CD4-positive, alpha-beta T cell treated with Interleukin-21 for 1 hour (primary cell): ENCODE measurements at regions not wholly inside any gene's neighbourhood (a gene's known extent, or its start where the extent isn't known, plus 50 kb on each side); places are given as distances from the start of the nearest gene placed in this dataset.

Source experiments
- DNase-seq: peaks from one replicate; pipeline ENCODE4 v3.0.0-alpha.2; 2020

DNA sequence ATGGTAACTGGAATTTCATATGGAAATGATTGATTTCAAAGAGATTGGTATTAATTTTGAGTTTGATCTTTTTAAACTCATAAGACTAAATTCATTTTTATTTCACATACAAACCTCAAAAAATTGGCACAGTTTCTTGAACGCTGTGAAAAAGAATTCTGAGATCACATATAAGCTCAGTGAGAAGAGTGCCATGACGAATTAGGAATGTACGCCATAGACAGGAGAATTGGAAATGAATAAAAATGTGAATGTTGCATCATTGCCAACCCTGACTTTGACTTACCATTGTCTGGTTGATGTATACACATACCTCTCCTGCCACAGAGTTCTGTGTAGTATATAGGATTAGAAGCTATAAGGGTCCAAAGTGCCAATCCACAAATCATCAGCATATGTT, 290.4 kb upstream of the ZC3H15 start:
- no peak for DNase-seq

DNA sequence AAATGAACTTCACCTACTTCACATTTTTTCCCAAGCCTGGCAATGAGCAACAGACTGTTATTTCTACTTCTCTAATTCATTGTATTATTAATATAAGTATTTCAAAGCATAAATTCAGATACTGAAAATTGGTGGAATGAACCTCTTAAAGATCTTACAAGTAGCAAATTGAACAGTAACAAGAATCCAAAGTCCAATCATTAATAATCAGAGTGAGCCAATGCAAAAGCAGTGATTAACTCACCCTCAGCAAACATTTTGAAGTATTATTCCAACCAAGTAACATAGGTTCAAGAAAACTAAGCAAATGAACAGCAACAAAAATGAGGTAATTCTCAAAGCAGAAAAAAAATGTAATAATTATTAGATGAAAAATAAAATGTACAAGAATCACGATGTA, 288.1 kb upstream of the ZC3H15 start:
- no peak for DNase-seq

DNA sequence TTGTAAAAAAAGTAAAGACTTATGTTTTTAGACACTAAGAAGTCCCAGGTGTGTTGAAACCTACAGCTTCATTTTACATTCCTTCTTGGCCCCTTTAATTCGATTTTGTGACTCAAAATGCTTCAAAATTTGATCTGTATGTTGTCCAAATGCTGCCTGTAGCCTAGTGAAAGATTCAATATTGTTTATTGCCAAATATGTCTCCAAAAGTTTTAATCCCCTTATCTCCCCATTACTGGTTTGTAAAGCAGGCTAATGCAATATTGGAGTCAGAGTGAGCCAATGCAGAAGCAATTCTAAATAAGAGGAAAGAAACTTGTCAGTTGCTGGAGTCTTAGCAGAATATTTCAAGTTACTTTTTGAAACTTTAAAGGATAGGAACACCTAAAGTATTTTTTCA, 287.0 kb upstream of the ZC3H15 start:
- DNase-seq, result no peak

DNA sequence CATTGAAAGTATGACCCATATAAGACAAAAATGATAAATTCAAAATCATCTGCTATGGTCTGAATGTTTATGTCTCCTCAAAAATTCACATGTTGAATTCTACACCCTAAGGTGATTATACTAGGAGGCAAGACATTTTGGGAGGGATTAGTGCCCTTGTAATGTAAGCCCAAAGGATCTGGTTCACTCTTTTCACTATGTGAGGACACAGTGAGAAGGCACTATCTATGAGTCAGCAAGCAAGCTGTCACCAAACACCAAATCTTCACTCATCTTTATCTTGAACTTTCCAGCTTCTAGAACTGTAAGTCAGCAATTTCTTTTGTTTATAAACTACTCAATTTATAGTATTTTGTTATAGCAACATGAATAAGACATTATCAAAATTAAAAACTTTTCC, 284.7 kb upstream of the ZC3H15 start:
- DNase-seq, result no peak

DNA sequence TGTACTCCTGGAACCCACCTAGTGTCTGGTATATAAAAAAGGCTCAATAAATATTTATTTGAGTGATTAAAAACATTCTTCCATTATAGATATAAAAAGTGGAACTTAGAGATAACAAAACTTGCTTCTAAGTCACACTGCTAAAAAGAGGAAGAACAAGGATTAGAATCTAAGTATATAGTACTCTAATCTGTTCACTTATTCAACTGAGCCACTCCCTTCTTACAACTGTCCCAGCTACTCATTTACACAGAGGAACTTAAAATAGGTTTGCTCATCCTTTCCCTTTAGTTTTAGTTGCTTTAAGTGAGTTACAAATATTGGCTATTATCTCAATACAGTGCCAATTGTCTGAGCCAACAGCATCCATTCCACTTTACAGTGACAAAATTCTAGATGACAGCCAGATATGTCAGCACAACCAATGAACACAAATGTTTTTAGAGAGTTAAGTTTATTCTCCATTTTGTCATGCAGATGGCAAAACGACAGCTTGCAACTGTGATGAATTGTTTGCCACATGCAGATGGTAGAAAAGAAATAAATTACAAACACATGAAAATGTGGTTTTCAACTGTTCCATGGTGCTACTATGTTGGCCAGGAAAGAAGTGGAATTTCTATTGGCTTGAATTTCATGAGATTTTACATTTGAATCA, 280.7 kb upstream of the ZC3H15 start:
- no peak for DNase-seq

DNA sequence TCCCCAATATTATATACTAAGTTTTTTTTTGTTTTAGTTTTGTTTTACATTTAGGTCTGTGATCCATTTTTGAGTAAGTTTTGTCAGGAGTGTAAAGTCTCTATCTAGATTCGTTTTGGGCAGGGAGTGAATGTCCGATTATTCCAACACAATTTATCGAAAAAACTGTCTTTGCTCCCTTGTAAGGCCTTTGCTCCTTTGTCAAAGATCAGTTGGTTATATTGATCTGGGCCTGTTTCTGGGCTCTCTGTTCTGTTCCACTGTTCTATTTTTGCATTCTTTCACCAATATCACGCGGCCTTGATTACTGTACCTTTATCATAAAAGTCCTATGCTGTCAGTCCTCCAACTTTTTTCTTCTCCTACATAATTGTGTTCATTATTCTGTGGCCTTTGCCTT, 276.5 kb upstream of the ZC3H15 start:
- DNase-seq, result no peak

DNA sequence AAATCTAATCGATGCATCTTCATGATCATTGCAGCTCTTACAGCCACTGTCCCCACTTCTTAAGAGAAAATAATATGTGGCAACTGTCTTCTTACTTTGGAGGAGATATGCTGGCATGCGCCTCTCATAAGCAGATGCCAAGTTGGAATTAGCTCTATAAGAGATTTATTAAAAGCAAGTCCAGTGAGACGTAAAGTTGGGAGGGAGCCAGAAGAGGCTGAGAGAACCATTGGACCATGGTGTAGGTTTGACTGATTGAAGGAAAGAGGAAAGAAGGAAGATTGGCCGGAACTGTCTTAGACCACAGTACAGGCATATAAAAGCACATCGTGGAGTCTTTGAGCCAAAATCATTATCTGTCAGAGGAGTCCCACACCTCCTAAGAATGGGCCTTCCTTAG, 265.7 kb upstream of the ZC3H15 start:
- DNase-seq, result no peak

DNA sequence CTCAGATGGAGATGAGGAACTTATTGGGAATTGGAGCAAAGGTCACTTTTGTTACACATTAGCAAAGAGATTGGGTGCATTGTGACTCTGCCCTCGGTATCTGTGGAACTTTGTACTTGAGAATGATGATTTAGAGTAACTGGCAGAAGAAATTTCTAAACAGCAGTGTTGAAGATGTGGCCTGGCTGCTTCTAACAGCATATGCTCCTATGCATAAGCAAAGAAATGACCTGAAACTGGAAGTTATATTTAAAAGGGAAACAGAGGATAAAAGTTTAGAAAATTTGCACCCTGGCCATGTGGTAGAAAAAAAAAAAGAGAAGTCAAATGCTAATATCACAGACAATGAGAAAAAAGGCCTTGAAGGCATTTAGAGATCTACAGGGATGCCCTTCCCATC, 256.8 kb upstream of the ZC3H15 start:
- DNase-seq, result no peak

DNA sequence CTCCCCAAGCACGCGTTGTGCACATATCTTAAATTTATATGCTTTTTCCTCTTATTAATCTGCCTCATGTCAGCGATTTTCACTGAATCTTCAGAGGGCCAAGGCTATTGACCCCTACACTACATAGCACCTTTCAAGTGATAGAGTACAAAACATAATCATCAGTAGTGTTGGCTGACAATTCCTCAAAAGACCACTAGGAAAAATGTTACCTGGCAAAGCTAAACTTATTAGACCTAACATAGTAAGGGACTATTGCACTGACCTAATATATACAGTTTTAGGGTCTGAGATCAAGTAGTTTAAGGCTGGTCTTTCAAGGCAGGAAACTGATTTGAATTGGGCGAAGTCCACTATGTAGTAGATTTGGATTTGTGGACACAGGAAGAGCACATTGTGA, 244.2 kb upstream of the ZC3H15 start:
- DNase-seq, result no peak

DNA sequence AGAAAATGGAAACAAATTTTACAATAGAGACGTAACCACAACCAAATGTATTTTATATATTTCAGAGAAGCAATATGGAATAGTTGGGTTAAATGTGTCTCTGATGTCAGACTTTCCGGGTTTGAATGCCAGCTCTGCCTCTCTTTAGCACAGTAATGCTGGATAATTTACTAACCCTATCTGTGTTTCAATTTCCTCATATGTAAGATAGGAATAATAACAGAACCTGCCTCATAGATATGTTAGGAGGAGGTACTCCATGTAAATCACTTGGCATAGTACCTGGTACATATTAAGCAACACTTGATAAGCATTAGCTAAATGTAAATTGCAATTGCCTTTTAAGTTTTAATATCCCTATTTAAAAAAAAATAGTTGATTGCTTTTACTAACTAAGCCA, 231.3 kb upstream of the ZC3H15 start:
- no peak for DNase-seq

DNA sequence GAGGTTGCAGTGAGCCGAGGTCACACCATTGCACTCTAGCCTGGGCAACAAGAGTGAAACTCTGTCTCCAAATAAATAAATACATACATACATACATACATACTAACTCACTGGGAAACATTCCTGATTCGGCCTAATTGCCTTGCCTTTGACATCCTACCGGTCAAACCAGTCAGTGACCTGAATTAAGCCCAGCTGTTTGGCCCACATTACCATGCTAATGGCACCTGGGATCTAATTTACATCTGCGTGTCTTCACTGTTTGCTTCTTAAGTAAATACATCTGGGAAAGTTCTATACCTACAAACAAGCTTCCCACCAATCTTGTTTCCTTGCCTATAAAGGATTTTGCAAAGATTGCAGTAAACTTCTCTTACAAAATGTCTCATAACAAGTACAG, 230.2 kb upstream of the ZC3H15 start:
- DNase-seq, result no peak

DNA sequence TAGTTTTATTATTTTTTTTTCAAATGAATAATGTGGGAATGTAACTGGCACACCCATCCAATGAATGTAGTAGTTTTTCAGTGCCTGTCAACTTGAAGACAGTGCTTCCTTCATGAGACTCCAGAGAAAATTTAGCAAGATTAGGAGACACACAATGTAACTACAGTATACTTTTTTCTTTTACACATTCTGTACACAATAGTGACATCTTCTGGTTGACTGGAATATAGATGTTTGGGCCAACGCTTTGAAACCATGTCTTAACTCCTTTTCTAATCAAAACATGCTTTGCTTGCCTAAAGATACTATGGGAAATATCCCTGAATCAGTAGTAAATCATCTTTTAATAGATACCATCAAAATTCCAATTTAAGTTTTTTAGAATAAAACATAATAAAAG, 229.5 kb upstream of the ZC3H15 start:
- DNase-seq, result no peak

DNA sequence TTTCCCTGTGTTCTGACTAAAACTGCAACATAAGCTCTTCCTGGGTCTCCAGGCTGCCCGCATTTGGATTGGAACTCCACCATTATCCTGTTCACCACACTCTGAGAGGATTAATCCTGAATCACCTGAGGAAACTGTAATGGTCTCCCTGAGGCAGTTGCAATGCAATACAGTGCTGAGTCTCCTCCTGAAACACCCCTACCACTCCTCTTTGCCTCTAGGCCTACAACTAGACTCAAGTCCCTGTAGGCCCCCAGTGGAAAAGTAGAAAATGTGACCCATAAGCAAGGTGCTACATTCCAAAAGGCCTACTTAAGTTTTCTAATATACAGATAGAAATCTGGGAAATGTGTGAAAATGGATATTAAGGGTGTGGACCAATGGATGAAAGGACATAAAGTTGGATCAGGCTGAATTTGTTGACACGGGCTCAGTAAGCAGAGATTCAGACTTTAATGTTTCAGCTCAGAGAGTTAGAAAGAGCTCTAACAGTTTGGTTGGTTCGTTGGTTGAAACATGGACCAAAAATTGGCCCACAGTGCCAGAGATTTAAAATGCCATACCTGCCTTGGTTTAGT, 222.3 kb upstream of the ZC3H15 start:
- DNase-seq, result no peak

DNA sequence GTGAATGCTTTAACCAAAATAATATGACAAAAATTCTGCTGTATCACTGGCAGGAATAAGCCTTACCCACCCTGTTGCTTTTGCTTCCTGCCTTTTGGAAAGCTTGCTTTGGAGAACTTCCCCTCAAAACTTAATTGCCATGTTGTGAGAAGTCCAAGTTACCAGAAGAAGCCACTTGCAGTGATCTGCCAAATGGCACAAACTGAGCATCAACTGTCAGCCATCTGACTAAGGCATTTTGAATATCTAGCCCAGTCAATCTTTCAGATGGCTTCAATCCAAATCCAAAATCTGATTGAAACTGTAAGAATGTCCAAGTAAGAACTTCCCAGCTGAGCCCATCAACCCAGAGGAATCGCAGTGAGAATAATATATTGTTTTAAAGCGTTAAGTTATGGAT, 216.5 kb upstream of the ZC3H15 start:
- DNase-seq, result no peak

DNA sequence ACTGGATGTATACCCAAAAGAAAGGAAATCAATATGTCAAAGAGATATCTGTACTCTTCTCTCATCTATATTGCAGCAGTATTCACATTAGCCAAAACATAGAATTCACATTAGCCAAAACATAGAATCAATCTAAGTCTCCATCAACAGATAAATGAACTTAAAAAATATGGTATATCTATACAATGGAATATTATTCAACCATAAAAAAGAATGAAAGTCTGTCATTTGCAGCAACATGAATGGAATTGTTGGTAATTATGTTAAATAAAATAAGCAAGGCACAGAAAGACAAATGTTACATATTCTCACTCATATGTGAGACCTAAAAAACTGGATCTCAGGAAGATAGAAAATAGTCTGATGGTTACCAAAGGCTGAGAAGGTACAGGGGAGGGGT, 212.1 kb upstream of the ZC3H15 start:
- DNase-seq, result no peak

DNA sequence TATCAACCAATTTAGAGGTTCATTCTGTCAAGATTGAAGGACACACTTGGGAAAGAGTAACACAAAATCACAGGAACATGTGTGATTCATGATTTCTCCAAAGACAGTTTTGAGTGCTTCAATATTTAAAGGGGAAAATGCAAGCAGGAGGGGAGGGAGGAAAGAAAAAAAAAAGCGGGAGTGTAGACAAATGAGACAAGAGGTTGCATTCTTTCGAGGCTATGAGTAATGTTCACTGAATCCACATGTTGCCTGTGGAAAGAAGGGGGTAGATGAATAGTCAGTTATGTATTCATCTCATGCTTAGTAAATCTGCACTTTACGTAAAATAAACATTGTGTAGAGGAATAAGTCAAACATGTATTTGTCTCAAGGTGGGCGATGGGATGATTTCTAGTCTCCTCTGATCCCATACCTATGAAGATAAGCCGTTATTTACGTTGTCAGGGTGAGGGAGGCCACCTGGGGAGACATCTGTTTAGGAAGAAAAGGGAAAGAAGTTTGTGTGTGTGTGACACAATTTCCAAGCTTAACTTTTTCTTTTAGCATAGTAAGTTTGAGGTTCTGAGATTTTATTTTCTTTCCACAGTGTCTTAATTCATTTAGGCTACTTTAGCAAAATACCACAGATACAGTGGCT, 211.0 kb upstream of the ZC3H15 start:
- no peak for DNase-seq

DNA sequence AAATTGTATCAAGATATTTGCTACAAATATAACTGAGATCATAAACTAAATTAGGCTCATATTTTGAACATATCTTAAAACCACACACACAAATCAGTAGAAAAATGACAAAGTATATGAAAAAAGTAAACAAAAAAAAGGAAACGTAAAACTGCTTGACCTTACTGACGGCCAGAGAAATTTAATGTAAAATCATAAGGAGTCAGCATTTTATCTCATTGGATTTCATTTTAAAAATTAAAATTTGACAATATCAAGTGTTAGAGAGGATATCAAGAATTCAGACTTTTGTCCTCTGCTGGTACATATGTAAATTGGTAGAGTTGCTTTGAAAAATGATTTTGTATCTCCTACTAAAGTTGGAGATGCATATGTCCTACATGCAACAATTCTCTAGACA, 209.2 kb upstream of the ZC3H15 start:
- no peak for DNase-seq

DNA sequence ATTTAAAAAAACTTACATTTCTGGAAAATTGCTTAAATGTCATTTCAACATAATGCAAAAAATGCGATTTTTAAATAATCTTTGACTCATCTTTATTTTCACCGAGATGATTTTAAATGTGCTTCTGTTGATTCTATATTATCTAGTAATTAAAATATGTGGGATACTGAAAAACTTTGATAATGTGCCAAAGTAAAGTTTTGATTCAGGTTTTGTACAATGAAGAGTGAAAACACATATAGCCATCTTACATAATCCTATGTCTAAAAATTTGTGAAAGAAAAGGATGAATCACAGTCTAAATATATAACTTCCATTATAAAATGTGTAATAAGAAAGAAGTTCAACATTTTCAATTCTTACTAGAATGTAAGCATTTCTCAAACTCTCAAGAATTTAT, 204.3 kb upstream of the ZC3H15 start:
- no peak for DNase-seq

DNA sequence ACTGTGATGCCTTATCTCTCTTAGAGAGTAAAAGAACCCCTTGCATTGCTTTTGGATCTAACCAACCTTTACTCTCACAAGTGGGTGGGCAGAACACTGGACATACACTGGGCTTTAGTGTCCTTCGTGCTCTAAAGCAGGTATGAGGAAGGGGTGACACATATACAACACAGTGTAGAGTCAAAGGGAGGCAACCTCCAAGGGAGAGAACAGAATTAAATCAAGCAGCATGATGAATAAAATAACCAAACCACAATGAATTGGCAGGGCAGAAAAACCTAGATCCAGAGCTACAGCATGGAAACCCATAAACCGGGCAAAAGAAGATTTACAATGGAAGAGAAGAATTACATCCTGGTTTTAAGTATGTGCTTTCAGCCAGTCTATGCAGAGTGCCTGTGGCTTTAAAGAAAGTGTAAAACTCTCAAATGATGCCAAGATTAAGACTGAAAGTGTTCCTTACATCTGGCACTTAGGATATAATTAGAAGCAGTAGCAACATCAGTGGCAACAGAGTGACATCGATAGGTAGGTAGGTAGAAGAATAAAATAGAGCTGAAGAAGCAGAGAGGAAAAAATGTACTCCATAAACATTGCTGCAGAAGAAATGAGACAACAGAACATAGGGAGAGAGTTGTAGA, 191.7 kb upstream of the ZC3H15 start:
- DNase-seq, result no peak

DNA sequence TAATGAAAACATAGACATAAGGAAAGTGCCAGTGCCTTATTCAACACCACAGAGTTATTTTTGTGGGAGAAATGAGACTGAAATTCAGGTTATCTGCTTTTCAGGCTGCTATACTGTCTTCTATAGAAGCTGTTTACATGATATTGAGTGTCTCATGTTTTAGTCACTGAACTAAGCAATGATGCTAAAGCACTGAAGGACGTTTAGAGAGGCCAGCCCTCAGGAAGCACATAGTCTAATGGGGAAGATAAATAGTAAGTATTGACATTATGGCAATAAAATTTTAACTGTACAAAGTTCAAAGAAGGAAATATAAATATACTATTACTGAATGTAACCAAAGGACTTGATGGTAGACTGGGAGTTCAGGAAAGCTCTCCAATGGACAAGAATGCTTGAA, 186.4 kb upstream of the ZC3H15 start:
- DNase-seq, result no peak

DNA sequence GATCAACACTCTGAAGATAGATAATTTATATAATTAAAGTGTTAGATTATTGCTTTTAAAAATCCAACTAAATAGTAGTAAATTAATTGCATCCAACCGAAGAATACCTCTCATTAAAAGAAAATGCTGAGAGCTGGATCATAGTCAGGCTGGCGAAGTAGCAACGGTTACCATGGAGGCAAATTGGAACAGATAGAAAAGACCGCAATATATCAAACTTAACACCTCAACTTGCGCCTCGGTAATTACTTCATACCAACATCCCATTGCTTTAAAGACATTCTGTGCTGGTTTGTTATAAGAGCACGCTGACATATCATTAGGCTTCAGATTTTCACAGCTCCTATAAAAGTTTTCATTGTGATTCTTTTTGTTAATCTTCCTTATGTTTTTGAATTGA, 183.8 kb upstream of the ZC3H15 start:
- no peak for DNase-seq

DNA sequence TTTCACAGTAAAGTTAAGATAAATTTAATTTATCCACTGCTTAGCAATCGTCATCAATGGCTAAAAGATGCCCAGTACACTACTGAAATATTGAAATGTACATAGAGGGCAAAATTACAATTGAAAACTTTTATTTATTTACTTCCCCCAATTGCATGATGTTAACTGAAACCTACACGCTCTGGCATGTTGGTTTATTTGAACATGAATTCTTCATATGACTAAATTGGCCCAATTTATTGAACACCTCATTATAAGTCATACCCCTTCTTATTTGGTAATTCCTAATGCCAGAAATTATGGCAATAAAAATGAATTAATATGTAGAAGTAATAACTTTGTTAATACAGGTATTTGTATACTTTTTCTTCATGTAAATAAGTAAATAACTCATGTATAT, 183.0 kb upstream of the ZC3H15 start:
- no peak for DNase-seq

DNA sequence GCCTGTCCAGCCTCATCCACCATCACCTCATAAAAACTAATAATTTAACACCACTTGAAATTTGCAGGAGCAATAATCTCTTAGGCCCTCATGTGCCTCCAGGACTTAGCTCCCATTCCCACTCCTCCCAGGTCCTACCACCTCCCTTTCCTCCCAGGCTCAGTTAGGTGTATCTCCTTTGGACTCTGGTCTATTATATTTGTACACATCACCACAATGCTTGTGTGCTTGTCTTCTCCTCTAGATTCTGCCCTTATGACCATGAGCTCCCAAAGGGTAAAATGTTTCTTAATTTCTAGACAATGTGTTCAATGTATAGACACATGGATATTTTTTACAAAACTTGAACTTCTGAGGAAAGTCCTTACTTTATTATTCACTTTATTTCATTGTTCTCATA, 182.0 kb upstream of the ZC3H15 start:
- no peak for DNase-seq

DNA sequence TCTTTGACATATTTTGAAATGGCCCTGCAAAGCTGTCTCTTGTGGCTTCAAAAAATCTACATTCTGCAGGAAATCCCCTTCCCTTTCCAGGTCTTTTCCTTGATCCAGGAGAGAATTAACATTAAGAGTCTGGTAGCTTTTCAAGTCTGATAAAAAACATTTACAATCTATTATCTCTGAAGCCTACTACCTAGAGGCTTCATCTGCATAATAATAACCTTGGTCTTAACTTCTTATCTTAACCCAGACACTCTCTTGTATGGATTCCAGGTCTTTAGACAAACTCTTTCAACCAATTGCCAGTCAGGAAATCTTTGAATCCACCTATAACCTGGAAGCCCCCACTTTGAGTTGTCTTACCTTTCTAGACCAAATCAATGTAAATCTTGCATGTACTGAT, 179.3 kb upstream of the ZC3H15 start:
- DNase-seq, result no peak

DNA sequence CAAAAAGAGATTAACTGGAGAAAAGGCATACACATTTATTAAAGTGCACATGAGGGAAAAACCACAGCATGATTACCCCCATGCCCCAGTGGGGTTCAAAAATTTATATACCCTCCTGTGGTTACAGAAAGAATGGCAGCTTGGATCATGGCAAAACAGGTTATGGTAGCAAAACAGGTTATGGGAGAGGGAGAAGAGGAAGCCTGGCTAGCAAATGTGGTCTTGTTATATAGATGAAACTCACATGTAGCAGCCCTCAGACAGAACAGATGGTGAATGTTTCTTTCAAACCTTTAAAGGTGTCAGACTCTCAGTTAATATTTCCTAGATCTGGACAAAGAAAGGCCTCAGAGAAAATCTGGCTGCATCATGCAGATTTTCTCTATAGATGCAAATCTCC, 178.2 kb upstream of the ZC3H15 start:
- DNase-seq, result no peak
